Ovary (tissue), 3 donors: ENCODE measurements at regions not wholly inside any gene's neighbourhood (a gene's known extent, or its start where the extent isn't known, plus 50 kb on each side); places are given as distances from the start of the nearest gene placed in this dataset.

Source experiments
- CTCF ChIP-seq, 3 donors: fragments of 450-650 bp in 2 of 3; fragments of 200-600 bp in 1 of 3; IDR thresholded peaks; one replicate each; pipeline versions ENCODE4 v1.5.1 to v1.8.0; 2016 to 2022; ENCODE audit warnings: antibody characterized with exemption in 3 of 3, mild to moderate bottlenecking in 1 of 3
- EP300 ChIP-seq: sonication (generic); formaldehyde crosslinking; IDR thresholded peaks from one replicate; pipeline ENCODE4 v1.6.1; 2017; ENCODE audit warnings: antibody characterized with exemption
- POLR2A ChIP-seq: fragments of 450-650 bp; IDR thresholded peaks from one replicate; pipeline ENCODE4 v1.6.1; 2017; ENCODE audit warnings: antibody characterized with exemption, mild to moderate bottlenecking, moderate library complexity
- donor health status: DM: no; HTN: no; CAD: no.

GRCh38 chrX:150202641-150203247, 160.4 kb upstream of the MAMLD1 start:
- TF ChIP-seq EP300 (no peak), POLR2A (no peak), CTCF (IDR thresholded peaks at IDR 0.05) (no peak)
